Omental fat pad (tissue), 3 donors: ENCODE measurements at regions not wholly inside any gene's neighbourhood (a gene's known extent, or its start where the extent isn't known, plus 50 kb on each side); places are given as distances from the start of the nearest gene placed in this dataset.

Experiments used
- ATAC-seq: fragments of 150-250 bp; one replicate; pipeline ENCODE4 v1.9.1; 2016; ENCODE audit warnings: mild to moderate bottlenecking, moderate library complexity; ENCODE audit not compliant: low FRiP score
- DNase-seq: peaks from one replicate; pipeline ENCODE4 v3.0.0-alpha.2; 2019; ENCODE audit warnings: low spot score
- TF ChIP-seq, protein P1 (sequence below), 3 donors: fragments of 450-650 bp; IDR thresholded peaks; one replicate each; pipeline ENCODE4 v1.5.1; 2016 to 2017; ENCODE audit warnings: antibody characterized with exemption in 3 of 3, mild to moderate bottlenecking in 3 of 3, moderate library complexity in 2 of 3

- no peak for ATAC-seq
- TF ChIP-seq, protein P1, sequence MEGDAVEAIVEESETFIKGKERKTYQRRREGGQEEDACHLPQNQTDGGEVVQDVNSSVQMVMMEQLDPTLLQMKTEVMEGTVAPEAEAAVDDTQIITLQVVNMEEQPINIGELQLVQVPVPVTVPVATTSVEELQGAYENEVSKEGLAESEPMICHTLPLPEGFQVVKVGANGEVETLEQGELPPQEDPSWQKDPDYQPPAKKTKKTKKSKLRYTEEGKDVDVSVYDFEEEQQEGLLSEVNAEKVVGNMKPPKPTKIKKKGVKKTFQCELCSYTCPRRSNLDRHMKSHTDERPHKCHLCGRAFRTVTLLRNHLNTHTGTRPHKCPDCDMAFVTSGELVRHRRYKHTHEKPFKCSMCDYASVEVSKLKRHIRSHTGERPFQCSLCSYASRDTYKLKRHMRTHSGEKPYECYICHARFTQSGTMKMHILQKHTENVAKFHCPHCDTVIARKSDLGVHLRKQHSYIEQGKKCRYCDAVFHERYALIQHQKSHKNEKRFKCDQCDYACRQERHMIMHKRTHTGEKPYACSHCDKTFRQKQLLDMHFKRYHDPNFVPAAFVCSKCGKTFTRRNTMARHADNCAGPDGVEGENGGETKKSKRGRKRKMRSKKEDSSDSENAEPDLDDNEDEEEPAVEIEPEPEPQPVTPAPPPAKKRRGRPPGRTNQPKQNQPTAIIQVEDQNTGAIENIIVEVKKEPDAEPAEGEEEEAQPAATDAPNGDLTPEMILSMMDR (IDR thresholded peaks at IDR 0.05) = no peak
- DNase-seq = no peak
Measured at GRCh38 chr14:28678887-28679286, 87.7 kb upstream of the FOXG1 start.

- no peak for ATAC-seq
- TF ChIP-seq, protein P1 (IDR thresholded peaks at IDR 0.05) = no peak
- no peak for DNase-seq
Measured at GRCh38 chr14:28681681-28682080, 84.9 kb upstream of the FOXG1 start.

GRCh38 chr14:28690029-28690692 is 76.4 kb upstream of the FOXG1 start:
- TF ChIP-seq, protein P1 (IDR thresholded peaks at IDR 0.05) = no peak
- DNase-seq (no peak), ATAC-seq (no peak)

DNA sequence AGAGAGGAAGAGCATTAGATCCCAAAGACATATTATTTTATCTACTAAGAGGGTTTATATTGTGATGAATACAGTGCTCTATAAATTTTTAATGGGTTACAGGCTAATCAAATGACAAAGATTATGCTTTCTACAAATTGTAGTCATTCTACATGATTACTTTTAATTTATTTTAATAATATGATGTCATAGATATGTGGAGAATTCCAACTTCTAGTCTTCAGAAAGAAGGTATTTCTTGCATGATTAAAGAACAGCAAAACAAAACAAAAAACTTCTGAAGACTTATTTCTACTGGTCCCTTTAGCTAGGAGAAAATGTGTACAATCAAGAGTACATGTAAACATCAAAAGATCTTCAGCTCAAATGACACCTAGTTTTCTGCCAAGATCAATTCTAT is 71.5 kb upstream of the FOXG1 start:
- DNase-seq (no peak), ATAC-seq (no peak)
- TF ChIP-seq, protein P1 (IDR thresholded peaks at IDR 0.05) = no peak

DNA sequence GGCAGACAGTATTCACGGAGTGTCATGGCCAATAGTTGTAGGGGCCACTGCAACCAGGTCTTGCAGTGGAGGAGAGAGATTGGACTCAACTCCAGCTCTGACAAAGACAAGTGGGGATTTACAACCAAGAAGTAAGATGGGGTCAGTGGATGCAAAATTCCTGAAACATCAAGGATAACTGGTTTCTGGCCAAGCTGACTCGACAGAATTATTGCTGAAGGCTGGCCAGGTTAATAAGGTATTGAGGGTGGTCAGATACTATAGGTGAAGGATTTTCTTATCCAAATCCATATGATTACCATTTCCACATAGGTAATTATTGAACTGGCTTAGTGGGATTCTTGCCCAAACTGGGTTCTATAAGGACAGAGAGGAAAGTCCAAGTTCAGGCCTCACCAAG is 64.9 kb upstream of the FOXG1 start:
- TF ChIP-seq, protein P1 (IDR thresholded peaks at IDR 0.05) = no peak
- ATAC-seq (no peak), DNase-seq (no peak)

DNA sequence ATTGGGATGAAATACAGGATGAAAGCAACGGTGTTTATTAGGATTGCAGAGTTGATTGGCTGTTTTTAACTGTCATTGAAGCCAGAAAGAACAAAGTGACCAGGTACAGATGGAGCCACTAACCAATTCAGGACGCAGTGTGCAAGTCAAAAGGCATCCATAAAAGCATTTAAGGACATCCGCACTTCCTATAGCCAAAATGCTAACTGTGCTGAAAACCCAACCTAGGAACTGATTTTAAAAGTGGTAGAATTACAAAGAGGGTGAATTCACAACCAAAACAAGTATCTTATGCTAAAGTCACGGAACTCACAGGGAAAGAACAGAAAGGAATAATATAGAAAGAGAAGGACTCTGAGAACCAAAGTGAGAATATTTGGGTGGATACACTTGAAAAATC is 63.1 kb upstream of the FOXG1 start:
- TF ChIP-seq, protein P1 (IDR thresholded peaks at IDR 0.05) = no peak
- DNase-seq (no peak), ATAC-seq (no peak)

DNA sequence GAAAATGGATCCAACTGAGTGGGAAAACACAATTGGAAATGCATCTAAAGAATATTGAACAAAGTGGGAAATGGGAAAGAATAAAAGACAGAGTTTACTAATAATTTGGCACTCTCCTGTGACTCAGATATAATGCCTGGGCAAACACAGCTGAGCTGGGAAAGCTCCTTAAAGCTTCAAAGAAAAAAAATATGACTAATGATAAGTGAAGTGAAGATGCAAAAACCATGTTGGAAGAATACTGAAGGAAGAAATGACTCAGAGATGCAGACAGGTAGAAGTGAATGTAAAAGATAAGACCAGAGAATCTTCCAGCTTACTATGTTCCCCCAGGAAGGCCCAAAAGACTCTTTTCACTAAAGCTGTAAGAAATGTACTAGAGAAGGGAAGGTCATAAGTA is 62.4 kb upstream of the FOXG1 start:
- TF ChIP-seq, protein P1 (IDR thresholded peaks at IDR 0.05) = no peak
- DNase-seq = no peak
- ATAC-seq = no peak
